GM13976 (cell line): ENCODE measurements at regions not wholly inside any gene's neighbourhood (a gene's known extent, or its start where the extent isn't known, plus 50 kb on each side); places are given as distances from the start of the nearest gene placed in this dataset.

Experiments
- DNase-seq: peaks from one replicate; pipeline ENCODE4 v3.0.0; 2012; ENCODE audit warnings: low spot score
- in situ Hi-C: fragments of 300-500 bp; cut with MboI; formaldehyde crosslinking; loops from one replicate; pipeline ENCODE4 v1.12.0; 2022; ENCODE audit warnings: low sequenced_read_pairs, mixed read lengths, inconsistent platforms; ENCODE audit not compliant: unreplicated experiment
- TF ChIP-seq, protein P1 (sequence below): IDR thresholded peaks from 2 replicates; pipeline ENCODE4 v1.5.1; 2012; ENCODE audit warnings: borderline replicate concordance, mild to moderate bottlenecking; ENCODE audit not compliant: insufficient read depth; ENCODE audit errors: extremely low read depth, missing control alignments, control extremely low read depth

DNA sequence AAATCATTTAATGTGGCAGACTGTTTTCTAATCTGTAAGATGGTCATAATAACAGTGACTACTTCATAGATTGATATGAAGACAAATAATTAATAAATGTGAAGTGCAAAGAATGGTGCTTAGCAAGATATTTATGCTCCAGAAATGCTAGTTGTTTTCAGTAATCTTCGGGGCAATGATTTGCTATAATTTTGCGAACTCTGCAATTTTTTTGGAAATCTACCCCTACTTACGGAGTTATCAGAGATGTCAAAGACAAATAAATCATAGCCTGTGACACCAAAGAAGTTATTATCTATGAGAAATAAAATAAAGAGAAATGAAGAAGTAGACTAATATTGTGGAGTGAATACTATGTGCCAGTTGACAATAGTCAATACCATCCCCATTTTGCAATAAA lies 634.1 kb upstream of the LRRC4C start:
- in situ Hi-C loops: no loop called here
- no peak for DNase-seq
- TF ChIP-seq, protein P1, sequence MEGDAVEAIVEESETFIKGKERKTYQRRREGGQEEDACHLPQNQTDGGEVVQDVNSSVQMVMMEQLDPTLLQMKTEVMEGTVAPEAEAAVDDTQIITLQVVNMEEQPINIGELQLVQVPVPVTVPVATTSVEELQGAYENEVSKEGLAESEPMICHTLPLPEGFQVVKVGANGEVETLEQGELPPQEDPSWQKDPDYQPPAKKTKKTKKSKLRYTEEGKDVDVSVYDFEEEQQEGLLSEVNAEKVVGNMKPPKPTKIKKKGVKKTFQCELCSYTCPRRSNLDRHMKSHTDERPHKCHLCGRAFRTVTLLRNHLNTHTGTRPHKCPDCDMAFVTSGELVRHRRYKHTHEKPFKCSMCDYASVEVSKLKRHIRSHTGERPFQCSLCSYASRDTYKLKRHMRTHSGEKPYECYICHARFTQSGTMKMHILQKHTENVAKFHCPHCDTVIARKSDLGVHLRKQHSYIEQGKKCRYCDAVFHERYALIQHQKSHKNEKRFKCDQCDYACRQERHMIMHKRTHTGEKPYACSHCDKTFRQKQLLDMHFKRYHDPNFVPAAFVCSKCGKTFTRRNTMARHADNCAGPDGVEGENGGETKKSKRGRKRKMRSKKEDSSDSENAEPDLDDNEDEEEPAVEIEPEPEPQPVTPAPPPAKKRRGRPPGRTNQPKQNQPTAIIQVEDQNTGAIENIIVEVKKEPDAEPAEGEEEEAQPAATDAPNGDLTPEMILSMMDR: no peak

DNA sequence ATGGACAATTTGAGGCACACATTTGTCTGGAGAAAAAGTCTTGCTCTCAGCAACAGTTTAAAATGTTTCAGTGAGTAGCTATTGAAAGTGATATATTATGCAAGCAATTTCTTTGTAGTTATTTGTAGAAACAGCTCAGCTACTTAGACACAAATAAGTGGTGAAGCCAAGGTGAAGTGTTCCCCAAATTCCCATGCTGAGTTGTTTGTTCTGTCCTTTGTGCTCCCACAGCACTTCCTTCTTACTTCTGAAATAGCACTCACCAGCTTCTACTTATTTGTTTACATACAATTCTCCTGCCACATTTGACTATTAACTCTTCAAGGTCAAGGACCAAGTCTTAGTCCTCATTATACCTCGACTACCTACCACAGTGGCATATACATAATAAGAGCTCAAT lies 638.6 kb upstream of the LRRC4C start:
- TF ChIP-seq, protein P1: no peak
- in situ Hi-C loops: no loop called here
- DNase-seq: no peak

DNA sequence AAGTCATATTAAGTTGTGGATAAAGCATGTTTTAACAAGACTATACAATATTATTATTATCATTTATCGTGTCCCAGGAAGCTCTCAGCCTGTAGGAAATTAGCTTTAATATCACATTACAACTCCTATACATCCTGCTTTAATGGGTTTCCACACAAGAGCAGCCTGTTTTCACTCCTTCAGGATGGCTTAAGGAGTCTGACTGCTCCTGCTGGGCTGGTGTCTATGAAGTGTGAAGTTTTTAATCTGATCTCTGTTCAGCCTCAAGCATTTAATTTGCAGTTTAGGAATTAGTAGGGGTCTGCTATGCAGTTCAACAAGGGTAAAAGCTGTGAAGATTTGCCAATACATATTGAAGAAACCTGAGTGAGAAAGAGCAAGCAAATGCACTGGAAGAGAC lies 653.4 kb upstream of the LRRC4C start:
- no peak for DNase-seq
- TF ChIP-seq, protein P1: no peak
- in situ Hi-C loops: no loop called here

DNA sequence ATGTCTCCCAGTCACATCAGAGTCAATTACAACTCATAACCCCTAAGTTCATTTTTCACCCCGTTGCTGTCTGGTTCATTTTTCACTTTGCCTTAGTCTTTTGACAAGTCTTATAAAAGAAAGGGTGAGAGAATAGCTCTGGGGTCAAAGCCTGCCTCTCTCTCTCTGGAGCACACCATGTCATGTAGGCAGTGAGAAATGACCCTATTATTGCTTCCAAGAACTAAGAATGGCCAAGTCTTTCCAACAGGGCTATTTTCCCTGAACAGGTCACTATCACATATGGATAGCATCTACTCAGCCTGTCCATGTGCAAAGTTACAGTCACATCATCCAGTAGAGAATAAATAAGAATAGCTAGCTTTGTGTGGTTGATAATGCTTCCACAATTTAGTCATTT lies 655.5 kb upstream of the LRRC4C start:
- no peak for DNase-seq
- TF ChIP-seq, protein P1: no peak
- in situ Hi-C loops: no loop called here

DNA sequence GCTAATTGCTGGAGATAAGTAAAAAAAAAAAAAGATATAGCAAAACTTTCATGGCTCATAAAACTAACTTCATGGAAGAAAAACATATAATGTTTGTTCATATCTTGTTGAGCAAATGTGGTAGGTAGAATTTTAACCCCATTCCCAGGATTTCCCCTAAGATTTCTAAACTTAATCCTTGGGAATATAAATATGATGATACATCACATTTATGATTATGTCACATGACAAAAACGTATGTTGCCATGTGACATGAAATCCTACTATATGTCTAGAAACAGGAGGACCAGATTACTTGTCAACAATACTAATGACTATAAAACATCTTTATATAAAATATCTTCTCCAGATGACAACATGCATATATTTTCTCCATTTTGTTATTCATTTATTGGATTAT lies 679.0 kb upstream of the LRRC4C start:
- TF ChIP-seq, protein P1: no peak
- in situ Hi-C loops: no loop called here
- no peak for DNase-seq

DNA sequence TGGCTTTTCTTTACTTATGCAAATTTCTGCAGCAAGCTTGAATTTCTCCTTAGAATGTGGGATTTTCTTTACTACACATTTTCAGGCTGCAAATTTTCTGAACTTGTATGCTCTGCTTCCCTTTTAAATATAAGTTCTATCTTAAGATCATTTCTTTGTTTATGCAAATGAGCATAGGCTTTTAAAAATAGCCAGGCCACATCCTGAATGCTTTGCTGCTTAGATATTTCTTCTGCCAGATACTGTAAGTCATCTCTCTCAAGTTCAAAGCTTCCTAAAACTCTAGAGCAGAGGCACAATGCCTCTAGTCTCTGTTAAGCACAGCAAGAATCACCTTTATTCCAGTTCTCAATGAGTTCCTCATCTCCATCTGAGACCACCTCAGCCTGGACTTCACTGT lies 685.9 kb upstream of the LRRC4C start:
- DNase-seq: no peak
- in situ Hi-C loops: no loop called here
- TF ChIP-seq, protein P1: no peak

DNA sequence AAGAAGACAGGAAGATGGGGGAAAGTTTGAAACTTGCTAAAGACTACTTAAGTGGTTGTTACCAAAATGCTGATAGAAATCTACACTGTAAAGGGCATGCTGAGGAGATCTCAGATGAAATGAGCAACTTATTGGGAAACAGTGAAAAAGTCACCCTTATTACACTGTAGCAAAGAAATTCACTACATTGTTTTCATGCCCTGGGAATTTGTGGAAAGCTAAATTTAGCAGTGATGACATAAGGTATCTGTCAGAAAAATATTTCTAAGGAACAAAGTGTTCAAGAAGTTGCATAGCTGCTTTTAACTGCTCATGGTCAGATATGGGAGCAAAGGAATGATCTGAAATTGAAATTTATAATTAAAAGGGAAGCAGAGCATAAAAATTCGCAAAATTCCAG lies 702.4 kb upstream of the LRRC4C start:
- in situ Hi-C loops: no loop called here
- no peak for DNase-seq
- TF ChIP-seq, protein P1: no peak
